ENCODE measurements at regions not wholly inside any gene's neighbourhood (a gene's known extent, or its start where the extent isn't known, plus 50 kb on each side); places are given as distances from the start of the nearest gene placed in this dataset.

DNA sequence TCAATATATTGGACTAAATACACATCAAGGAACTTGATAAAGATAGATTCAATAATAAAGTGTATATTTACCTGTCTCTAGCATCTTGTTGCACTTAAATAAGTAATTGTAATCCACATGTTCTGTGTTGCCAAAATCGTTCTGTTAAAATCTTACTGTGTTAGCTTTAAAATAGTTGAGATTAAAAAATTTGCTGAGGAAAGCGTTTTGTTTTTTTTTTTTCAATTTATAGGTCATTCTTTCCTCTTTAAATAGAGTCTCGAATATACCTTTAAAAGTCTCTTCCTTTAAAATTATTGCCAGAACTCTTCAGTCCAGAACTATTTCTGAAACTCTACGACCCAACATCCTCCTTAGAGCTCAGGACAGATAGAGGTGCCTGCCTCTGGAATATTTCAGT is 195.6 kb upstream of the OPRM1 start (continued):
- no peak for TF ChIP-seq SP2 (IDR thresholded peaks at IDR 0.05; ENCODE audit: low read length)
- no peak for TF ChIP-seq MAFK (IDR thresholded peaks at IDR 0.05; ENCODE audit: low read depth, low read length)
